ENCODE measurements at regions not wholly inside any gene's neighbourhood (a gene's known extent, or its start where the extent isn't known, plus 50 kb on each side); places are given as distances from the start of the nearest gene placed in this dataset.

GRCh38 chr12:92340003-92340402 is 194.4 kb upstream of the BTG1 start:
- DNase-seq = no peak

GRCh38 chr12:92339198-92339821 is 193.7 kb upstream of the BTG1 start:
- no peak for DNase-seq

GRCh38 chr12:92338671-92339070 is 193.0 kb upstream of the BTG1 start:
- no peak for DNase-seq

- DNase-seq = no peak
Measured at GRCh38 chr12:92338102-92338501, 192.5 kb upstream of the BTG1 start.

GRCh38 chr12:92337128-92337527 is 191.5 kb upstream of the BTG1 start:
- no peak for DNase-seq

GRCh38 chr12:92336641-92337040 is 191.0 kb upstream of the BTG1 start:
- DNase-seq = no peak

GRCh38 chr12:92335831-92336230 is 190.2 kb upstream of the BTG1 start:
- DNase-seq = no peak

- no peak for DNase-seq
Measured at GRCh38 chr12:92334552-92334951, 188.9 kb upstream of the BTG1 start.

GRCh38 chr12:92332552-92332951 is 186.9 kb upstream of the BTG1 start:
- no peak for DNase-seq

- no peak for DNase-seq
Measured at GRCh38 chr12:92331383-92331782, 185.7 kb upstream of the BTG1 start.

GRCh38 chr12:92330654-92331053 is 185.0 kb upstream of the BTG1 start:
- DNase-seq = no peak

GRCh38 chr12:92326877-92327276 is 181.2 kb upstream of the BTG1 start:
- no peak for DNase-seq

- DNase-seq = no peak
Measured at GRCh38 chr12:92324849-92325500, 179.3 kb upstream of the BTG1 start.

- no peak for DNase-seq
Measured at GRCh38 chr12:92312463-92312964, 166.9 kb upstream of the BTG1 start.

GRCh38 chr12:92304371-92305055 is 158.9 kb upstream of the BTG1 start:
- no peak for DNase-seq

- no peak for DNase-seq
Measured at GRCh38 chr12:92302041-92302829, 156.6 kb upstream of the BTG1 start.

- no peak for DNase-seq
Measured at GRCh38 chr12:92301356-92301755, 155.7 kb upstream of the BTG1 start.

GRCh38 chr12:92300777-92301176 is 155.1 kb upstream of the BTG1 start:
- no peak for DNase-seq

GRCh38 chr12:92299744-92300143 is 154.1 kb upstream of the BTG1 start:
- no peak for DNase-seq

GRCh38 chr12:92299344-92299743 is 153.7 kb upstream of the BTG1 start:
- no peak for DNase-seq

GRCh38 chr12:92297932-92298696 is 152.5 kb upstream of the BTG1 start:
- peak; percentile 35 for DNase-seq

- no peak for DNase-seq
Measured at GRCh38 chr12:92297405-92297804, 151.8 kb upstream of the BTG1 start.

GRCh38 chr12:92295523-92295922 is 149.9 kb upstream of the BTG1 start:
- DNase-seq = no peak

Data from activated CD4-positive, alpha-beta T cell treated with anti-CD3 and anti-CD28 coated beads, Interleukin-2, amount 50 U/mL, for 16 hours (primary cell).